Motor neuron (in vitro differentiated cells): ENCODE measurements at regions not wholly inside any gene's neighbourhood (a gene's known extent, or its start where the extent isn't known, plus 50 kb on each side); places are given as distances from the start of the nearest gene placed in this dataset.

Experiments
- ATAC-seq, 8 experiments: fragments of 200-7000 bp; cut with Tn5 transposase; replicated peaks in 6 of 8; 2 replicates each; pipeline ENCODE4 v1.8.0; 2021; ENCODE audit warnings: mild to moderate bottlenecking in 8 of 8, moderate library complexity in 8 of 8
- H3K27ac ChIP-seq, 2 donors: fragments of 250-450 bp; sonication (Bioruptor Pico); 2 replicates each; pipeline ENCODE4 v1.9.0; 2021; ENCODE audit warnings: antibody characterized with exemption in 2 of 2, mild to moderate bottlenecking in 2 of 2, moderate library complexity in 1 of 2
- H3K4me1 ChIP-seq, 2 donors: fragments of 250-450 bp; sonication (Bioruptor Pico); replicated peaks in 1 of 2; 2 replicates each; pipeline ENCODE4 v1.6.1; 2021; ENCODE audit warnings: antibody characterized with exemption in 2 of 2, mild to moderate bottlenecking in 2 of 2, moderate library complexity in 1 of 2
- H3K4me3 ChIP-seq, 5 donors: fragments of 250-450 bp; sonication (Bioruptor Pico); 2 replicates each; pipeline ENCODE4 v1.9.0; 2021; ENCODE audit warnings: antibody characterized with exemption in 5 of 5, mild to moderate bottlenecking in 5 of 5, moderate library complexity in 4 of 5
- WGBS, 10 experiments: fragments of 450-650 bp; shearing (Covaris generic); methylation state at CpG; one replicate each; pipeline ENCODE4 v1.0.0; 2022; 5-methylcytosine and 5-hydroxymethylcytosine counted together
- in situ Hi-C, 9 experiments: fragments of 400-800 bp; cut with MboI; loops; one replicate each; pipeline ENCODE4 v1.15.0; 2021; ENCODE audit warnings: low sequenced_read_pairs in 9 of 9, low pct_unique_long_range_greater_than_20kb in 2 of 9; ENCODE audit not compliant: unreplicated experiment in 9 of 9

DNA sequence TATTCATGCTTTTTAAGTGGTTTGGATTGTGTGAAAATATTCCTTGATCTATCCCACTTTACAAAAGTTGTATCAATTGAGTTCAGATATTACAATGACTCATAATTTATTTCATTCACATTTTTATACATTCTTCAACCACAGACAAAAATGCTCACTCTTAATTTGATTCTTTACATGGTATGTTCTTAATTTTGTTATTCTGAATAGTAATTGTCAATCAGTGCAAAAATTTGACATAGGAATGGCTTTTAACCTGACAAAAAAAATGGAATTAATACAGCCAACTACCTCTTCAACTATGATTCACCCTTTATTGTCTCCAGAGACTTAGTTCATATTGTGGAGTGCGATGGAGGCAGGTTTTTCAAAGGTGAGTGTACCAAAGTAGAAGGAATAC lies 1002.4 kb upstream of the ADGRL4 start:
- Histone ChIP-seq H3K4me1 (no peaks in the 10 kb centered on the region), H3K27ac (no peak overlapping the region), H3K4me3 (no peak overlapping the region)
- no peak for ATAC-seq
- WGBS, 10 experiments: 45 to 100% (median 100%) methylated on average over 1 of the region's 1 CpG; no CpG with 5 or more reads in 2 of the 10 experiments
- in situ Hi-C loops: no loop called here

DNA sequence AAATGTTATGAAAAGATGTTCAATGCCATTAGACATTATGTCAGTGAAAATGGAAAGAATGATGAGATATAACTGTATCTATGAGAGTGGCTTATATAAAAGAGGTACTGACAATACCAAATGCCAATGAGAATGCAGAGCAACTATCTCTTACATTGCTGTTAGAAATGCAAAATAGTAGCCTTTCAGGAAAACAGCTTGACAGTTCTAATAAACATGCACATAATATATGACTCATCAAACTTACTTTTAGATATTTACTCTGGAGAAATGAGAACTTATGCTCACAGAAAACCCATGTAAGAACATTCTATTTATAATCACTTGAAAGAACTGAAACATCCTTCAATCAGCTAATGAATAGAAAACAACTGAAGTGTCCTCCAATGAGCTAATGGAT lies 996.7 kb upstream of the ADGRL4 start:
- in situ Hi-C loops: no loop called here
- Histone ChIP-seq H3K4me1 (no peaks in the 10 kb centered on the region), H3K4me3 (no peak overlapping the region), H3K27ac (no peak overlapping the region)
- peak in 3 of 8 experiments; percentile 53 to 100 (median 96) for ATAC-seq

DNA sequence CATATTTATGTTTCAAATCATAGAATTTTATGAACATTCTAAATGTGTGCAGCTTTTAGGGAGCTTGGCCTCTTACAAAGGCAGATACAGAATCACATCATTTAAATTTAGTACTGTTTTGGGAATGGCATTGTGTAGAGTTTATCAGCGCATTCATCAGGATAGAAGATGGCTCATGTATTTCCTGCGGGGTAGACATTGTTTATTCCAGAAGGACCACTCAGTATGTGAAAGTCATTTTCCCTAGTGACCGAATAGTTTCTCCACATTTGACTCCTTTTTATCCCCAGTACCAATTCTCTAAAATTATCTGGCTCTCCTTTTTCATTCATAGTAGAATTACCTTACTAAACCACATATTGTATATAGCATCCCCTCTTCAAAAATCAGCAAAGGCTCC lies 981.9 kb upstream of the ADGRL4 start:
- no peak for ATAC-seq
- in situ Hi-C loops: no loop called here
- no peak overlapping the region for H3K27ac ChIP-seq
- no peak overlapping the region for H3K4me3 ChIP-seq
- 23 to 100% (median 92%) methylated on average over 1 to 3 of the region's 3 CpGs; no CpG with 5 or more reads in 1 of the 10 experiments for WGBS, 10 experiments
- H3K4me1 ChIP-seq: no peaks in the 10 kb centered on the region

DNA sequence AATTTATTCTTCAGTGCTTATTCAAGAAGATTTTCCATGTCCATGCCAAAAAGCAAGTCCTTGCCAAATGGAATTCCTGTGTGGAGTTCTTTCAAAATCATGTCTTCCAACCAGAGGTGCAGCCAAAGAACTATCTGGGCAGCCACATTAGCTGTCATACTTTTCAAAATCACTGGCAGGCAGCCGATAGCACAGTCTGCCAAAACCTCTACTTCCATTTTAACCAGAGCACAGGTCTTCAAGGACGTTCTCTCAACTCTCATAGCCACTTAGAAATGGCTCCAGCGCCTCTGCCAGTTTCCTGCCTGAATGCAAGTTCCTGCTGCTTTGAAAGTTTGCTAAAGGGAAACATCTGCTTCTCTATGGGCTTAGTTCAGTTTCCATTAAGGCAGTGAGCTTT lies 975.7 kb upstream of the ADGRL4 start:
- in situ Hi-C loops: no loop called here
- H3K27ac ChIP-seq: no peak overlapping the region
- peaks cover 3 to 4% of the 10 kb centered on the region in 2 donors for H3K4me1 ChIP-seq
- no peak overlapping the region for H3K4me3 ChIP-seq
- ATAC-seq: peak in 2 of 8 experiments; percentile 45 to 86
- 0 to 86% (median 60%) methylated on average over 1 to 3 of the region's 3 CpGs; no CpG with 5 or more reads in 3 of the 10 experiments for WGBS, 10 experiments

DNA sequence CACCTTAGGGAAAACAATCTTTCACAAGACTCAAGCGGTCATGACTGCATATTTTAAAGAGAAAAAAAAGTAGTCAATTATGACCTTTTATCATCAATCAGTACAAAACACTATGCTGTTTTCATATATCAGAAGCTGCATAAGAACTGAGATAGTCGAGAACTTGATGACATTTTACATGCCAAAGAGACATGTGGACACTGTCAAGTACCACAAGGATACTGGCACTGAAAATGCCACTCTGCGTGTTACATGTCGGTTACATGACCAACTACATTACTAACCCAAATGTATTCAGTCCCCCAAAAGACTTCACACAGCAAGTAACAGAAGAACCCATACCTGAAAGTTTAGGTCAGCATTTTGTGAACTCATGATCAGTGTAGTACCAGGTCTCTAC lies 975.0 kb upstream of the ADGRL4 start:
- 4 to 98% (median 77%) methylated on average over 2 to 4 of the region's 4 CpGs; no CpG with 5 or more reads in 1 of the 10 experiments for WGBS, 10 experiments
- no peak overlapping the region for H3K27ac ChIP-seq
- peak in 1 of 8 experiments; percentile 63 for ATAC-seq
- in situ Hi-C loops: no loop called here
- no peak overlapping the region for H3K4me3 ChIP-seq
- peaks cover 3 to 4% of the 10 kb centered on the region in 2 donors for H3K4me1 ChIP-seq

DNA sequence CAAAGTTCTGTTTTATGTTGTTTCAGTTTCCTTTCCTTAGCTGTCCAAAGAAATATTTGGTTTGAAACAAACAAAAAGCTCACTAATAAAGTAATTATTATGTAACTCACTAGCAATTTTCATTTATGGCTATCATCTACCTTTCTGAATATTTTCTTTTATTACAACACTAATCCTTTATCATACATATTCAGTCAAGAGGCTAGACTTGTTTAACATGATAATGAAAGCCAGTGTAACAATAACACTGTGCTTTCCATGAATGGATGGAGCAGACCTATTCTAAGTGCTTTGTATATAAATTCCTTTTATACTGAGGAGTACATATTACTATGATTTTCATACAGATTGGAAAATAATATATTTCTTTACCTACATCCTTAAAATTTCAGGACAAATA lies 972.8 kb upstream of the ADGRL4 start:
- in situ Hi-C loops: no loop called here
- no peak overlapping the region for H3K4me3 ChIP-seq
- H3K27ac ChIP-seq: no peak overlapping the region
- ATAC-seq: peak in 2 of 8 experiments; percentile 48 to 54
- H3K4me1 ChIP-seq: peaks cover 3 to 4% of the 10 kb centered on the region in 2 donors

DNA sequence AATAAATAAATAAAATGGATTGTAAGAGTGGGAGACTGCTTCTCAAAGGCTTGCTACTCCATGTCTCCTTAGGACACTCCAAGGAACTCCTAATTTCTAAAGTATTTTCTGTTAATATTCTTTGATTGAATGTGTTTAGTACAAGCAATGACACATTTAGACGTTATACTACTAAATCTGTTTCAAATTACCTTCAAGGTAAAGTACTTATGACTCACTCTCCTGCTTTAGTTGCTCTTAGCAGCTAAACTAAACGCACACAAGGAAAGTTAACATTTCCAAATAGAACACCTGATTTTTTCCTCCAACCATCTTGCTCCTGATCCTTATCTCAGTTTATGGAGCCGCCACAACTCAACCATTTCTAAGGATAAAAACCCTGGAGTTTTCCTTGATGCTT lies 969.8 kb upstream of the ADGRL4 start:
- Histone ChIP-seq H3K27ac (no peak overlapping the region), H3K4me3 (no peak overlapping the region), H3K4me1 (peaks cover 3 to 4% of the 10 kb centered on the region in 2 donors)
- in situ Hi-C loops: no loop called here
- no peak for ATAC-seq
- 23 to 100% (median 84%) methylated on average over 1 to 3 of the region's 3 CpGs for WGBS, 10 experiments

DNA sequence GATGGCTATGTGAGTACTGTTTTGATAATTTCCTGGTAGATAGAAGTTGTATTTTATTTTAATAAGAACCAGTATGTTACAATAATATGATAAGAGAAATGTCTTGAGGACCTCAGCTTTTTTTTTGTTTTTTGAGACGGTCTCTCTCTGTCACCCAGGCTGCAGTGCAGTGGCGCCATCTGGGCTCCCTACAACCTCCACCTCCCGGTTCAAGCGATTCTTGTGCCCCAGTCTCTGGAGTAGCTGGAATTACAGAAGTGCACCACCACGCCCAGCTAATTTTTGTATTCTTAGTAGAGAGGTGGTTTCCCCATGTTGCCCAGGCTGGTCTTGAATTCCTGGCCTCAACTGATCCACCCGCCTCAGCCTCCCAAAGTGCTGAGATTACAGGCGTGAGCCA lies 968.1 kb upstream of the ADGRL4 start:
- Histone ChIP-seq H3K4me1 (peaks cover 3 to 4% of the 10 kb centered on the region in 2 donors), H3K4me3 (no peak overlapping the region), H3K27ac (no peak overlapping the region)
- in situ Hi-C loops: no loop called here
- ATAC-seq: no peak
- 83 to 100% (median 91%) methylated on average over 2 to 7 of the region's 7 CpGs; no CpG with 5 or more reads in 2 of the 10 experiments for WGBS, 10 experiments

DNA sequence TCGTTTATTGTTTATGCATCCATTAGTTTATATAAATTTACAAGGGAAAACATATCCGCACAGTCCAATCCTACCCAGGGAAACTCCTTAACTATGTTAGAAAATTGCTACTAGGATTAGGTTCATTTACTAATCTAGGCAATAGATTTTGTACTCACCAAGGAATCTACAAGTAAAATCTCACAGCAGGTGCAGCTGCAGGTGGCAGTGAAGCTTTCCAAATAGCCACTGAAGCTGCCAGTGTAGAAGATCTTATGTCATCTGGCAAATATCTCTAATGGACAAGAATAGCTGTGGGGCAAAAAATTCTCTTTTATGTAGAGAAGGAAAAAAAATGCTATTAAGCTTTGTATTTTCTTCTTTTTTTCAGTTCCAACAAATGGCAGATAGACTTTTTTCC lies 963.4 kb upstream of the ADGRL4 start:
- WGBS, 10 experiments: 65 to 100% (median 72%) methylated on average over 1 to 2 of the region's 2 CpGs; no CpG with 5 or more reads in 6 of the 10 experiments
- no peak for ATAC-seq
- H3K27ac ChIP-seq: no peak overlapping the region
- no peak overlapping the region for H3K4me3 ChIP-seq
- H3K4me1 ChIP-seq: no peaks in the 10 kb centered on the region
- in situ Hi-C loops: no loop called here

DNA sequence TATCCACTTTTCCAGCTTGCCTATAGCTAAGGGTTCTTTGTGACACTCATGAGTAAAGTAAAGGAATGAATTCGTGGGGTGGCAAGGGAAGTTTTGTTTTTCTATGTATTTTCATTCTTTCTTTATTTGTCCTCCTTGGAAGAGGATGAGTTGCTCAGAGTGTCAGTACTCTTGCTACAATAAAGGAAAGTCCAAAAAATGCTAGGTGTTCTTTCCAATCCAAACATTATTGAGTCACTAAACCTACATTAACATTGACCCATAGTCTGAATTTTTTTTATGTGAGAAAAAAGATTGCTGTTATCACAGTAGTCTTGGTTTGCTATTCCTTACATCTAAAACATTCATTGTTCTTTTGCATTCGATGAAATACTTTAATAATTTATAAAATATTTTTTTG lies 959.9 kb upstream of the ADGRL4 start:
- Histone ChIP-seq H3K4me3 (no peak overlapping the region), H3K4me1 (no peaks in the 10 kb centered on the region), H3K27ac (no peak overlapping the region)
- WGBS, 10 experiments: 11 to 100% (median 77%) methylated on average over 1 to 2 of the region's 2 CpGs
- in situ Hi-C loops: no loop called here
- ATAC-seq: no peak

DNA sequence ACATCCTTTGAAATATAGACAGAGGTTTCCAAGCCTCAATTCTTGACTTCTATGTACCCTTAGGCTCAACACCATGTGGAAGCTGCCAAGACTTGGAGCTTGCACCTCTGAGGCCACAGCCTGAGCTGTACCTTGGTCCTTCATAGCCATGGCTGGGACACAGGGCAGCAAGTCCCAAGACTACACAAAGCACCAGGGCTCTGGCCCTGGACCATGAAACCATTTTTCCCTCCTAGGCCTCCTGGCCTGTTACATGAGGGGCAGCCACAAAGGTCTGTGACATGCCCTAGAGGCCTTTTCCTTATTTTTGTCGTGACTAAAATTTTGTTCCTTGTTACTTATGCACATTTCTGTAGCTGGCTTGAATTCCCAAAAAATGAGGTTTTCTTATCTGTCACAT lies 953.1 kb upstream of the ADGRL4 start:
- H3K4me1 ChIP-seq: no peaks in the 10 kb centered on the region
- WGBS, 10 experiments: 0 to 100% (median 67%) methylated on average over 1 of the region's 1 CpG; no CpG with 5 or more reads in 2 of the 10 experiments
- ATAC-seq: no peak
- no peak overlapping the region for H3K27ac ChIP-seq
- in situ Hi-C loops: no loop called here
- H3K4me3 ChIP-seq: no peak overlapping the region

DNA sequence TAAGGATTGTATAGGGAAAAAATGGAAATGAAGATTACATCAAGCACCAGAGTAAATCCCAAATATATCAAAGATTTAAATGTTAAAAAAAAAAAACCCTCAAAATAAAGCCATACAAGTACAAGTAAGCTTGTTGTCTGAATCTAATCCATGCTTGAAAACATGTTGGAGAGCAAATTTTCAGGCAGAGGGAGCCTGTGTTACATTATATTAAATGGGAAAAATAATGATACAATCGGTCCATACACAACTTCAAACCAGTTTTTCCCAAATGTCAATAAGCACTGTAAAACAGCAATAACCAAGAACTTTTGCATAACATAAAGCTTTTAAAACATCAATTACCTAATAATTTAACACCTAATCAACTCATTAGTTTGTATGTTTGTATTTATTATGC lies 949.4 kb upstream of the ADGRL4 start:
- Histone ChIP-seq H3K4me3 (no peak overlapping the region), H3K4me1 (no peaks in the 10 kb centered on the region), H3K27ac (no peak overlapping the region)
- 13 to 100% (median 74%) methylated on average over 1 of the region's 1 CpG; no CpG with 5 or more reads in 2 of the 10 experiments for WGBS, 10 experiments
- in situ Hi-C loops: no loop called here
- ATAC-seq: no peak

DNA sequence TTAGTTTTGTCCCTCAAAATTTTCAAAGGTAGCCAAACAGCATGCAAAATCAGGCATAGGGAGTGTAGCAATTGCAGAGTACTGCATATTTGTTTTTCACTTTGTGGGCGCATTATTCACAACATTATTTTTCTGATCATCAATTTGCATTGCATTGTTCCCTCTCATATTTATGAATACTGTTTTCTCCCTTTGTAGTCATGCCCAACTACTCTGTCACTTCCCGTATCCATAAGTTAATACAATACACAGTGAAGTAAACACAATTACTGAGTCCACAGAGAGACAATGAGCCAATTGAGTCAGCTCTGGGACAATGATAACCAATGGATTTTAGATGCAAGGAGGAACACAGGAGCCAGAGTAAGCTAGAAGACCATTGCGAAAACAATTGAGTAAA lies 944.0 kb upstream of the ADGRL4 start:
- Histone ChIP-seq H3K4me1 (peaks cover 0 to 3% of the 10 kb centered on the region in 2 donors), H3K4me3 (no peak overlapping the region), H3K27ac (no peak overlapping the region)
- ATAC-seq: peak in 3 of 8 experiments; percentile 49 to 94 (median 90)
- WGBS, 10 experiments: 28 to 95% (median 83%) methylated on average over 2 to 3 of the region's 3 CpGs
- in situ Hi-C loops: no loop called here

DNA sequence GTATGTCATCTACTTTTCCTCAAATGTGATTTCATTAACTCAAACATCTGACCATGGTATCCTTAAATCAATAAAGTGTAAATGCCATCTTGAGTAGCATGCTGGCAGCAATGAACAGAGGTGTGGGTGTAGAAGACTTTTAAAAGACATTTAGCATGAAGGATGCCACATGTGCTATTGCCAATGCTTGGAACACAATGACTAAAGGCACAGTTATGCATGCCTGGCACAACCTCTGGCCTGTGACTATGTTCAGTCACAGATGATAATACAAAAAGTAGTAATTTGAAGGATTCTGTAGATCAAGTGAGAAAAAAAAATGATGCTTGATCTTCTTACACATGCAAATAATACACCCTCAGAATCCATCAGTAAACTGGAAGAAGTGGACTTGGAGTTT lies 938.9 kb upstream of the ADGRL4 start:
- H3K4me1 ChIP-seq: peaks cover 0 to 2% of the 10 kb centered on the region in 2 donors
- ATAC-seq: no peak
- in situ Hi-C loops: no loop called here
- H3K27ac ChIP-seq: no peak overlapping the region
- no peak overlapping the region for H3K4me3 ChIP-seq
